Prostate gland (tissue), 2 donors: ENCODE measurements at regions not wholly inside any gene's neighbourhood (a gene's known extent, or its start where the extent isn't known, plus 50 kb on each side); places are given as distances from the start of the nearest gene placed in this dataset.
"Not testable (repeated sequence)": the region's sequence is repeated elsewhere in the genome, so short reads cannot be mapped to it uniquely, and the experiment has no call there.

Source experiments
- DNase-seq: peaks from one replicate; pipeline ENCODE4 v3.0.0-alpha.2; 2019; ENCODE audit warnings: low spot score
- H3K27ac ChIP-seq, 2 donors: fragments of 200-600 bp; sonication (generic); 2 replicates each; pipeline ENCODE4 v1.5.1; 2017 to 2019
- H3K27me3 ChIP-seq: fragments of 200-600 bp; sonication (generic); replicated peaks from 2 replicates; pipeline ENCODE4 v1.5.1; 2019; ENCODE audit not compliant: insufficient read depth
- H3K36me3 ChIP-seq, 2 donors: fragments of 200-600 bp; sonication (generic); 1 replicate in 1 of 2; 2 replicates in 1 of 2; pipeline versions ENCODE4 v1.5.1 to v1.8.1; 2017 to 2019
- H3K4me1 ChIP-seq: fragments of 200-600 bp; sonication (generic); replicated peaks from 2 replicates; pipeline ENCODE4 v1.5.1; 2019
- H3K4me3 ChIP-seq, 2 donors: fragments of 200-600 bp; sonication (generic); 2 replicates each; pipeline ENCODE4 v1.5.1; 2017 to 2019
- H3K9me3 ChIP-seq: fragments of 200-600 bp; sonication (generic); 2 replicates; pipeline ENCODE4 v1.5.1; 2017
- CTCF ChIP-seq, 4 experiments: fragments of 200-600 bp in 2 of 4; fragments of 450-650 bp in 2 of 4; sonication (generic) in 2 of 4; IDR thresholded peaks; 1 replicate in 3 of 4; 2 replicates in 1 of 4; pipeline ENCODE4 v1.5.1; 2016 to 2019; ENCODE audit warnings: antibody characterized with exemption in 4 of 4, mild to moderate bottlenecking in 2 of 4, moderate library complexity in 2 of 4
- POLR2A ChIP-seq: fragments of 450-650 bp; IDR thresholded peaks from one replicate; pipeline ENCODE4 v1.6.1; 2016; ENCODE audit warnings: antibody characterized with exemption, mild to moderate bottlenecking
- POLR2AphosphoS5 ChIP-seq: sonication (generic); formaldehyde crosslinking; IDR thresholded peaks from one replicate; pipeline ENCODE4 v1.6.1; 2017; ENCODE audit warnings: antibody characterized with exemption
- WGBS: methylation state at CpG from one replicate; pipeline ENCODE4 v1.1.5; 2018; 5-methylcytosine and 5-hydroxymethylcytosine counted together
- intact Hi-C: fragments of 100-400 bp; cut with DNase I; formaldehyde crosslinking; loops from one replicate; pipeline ENCODE4 v1.14.2; 2022

DNA sequence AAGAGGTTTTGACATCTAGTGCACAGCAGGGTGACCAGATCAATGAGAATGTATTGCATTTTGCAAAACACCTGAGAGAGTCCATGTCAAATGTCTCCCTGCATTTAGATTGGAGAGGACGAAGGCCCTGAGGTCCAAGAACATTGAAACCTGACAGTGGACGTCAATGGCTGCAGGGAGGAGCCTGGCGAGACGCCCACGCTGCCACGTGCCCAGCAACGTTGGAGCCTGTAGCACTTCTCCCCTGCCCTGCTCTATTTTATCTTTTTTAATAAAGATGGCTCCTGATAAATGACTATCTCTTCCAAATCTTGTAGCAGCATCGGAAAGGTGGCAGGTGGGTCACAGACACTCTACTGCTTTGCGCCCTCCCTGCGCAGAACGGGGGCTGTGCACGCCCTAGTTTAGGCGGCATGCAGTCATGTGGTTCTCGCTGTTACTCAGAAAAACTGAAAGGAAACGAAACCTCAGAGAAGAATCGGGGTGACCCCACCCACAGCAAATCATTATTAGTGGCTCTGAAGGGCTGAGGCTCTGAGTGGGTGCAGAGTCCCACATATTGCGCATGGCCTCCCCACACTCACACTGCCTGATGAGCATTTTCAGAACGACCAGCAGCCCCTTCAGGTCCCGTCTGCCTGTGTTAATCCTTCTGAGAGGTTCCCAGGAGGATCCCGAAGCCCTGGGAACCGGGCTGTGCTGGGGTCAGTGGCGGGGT, 62.5 kb upstream of the TAMM41 start:
- WGBS, result 78% methylated on average over 20 of the region's 22 CpGs
- TF ChIP-seq POLR2AphosphoS5 (no peak), POLR2A (no peak)
- H3K27ac ChIP-seq, result no peak overlapping the region
- no peaks in the 10 kb centered on the region for H3K36me3 ChIP-seq
- H3K9me3 ChIP-seq, result no peaks in the 10 kb centered on the region
- intact Hi-C loops, result no loop called here
- no peak for DNase-seq
- H3K4me1 ChIP-seq, result no peaks in the 10 kb centered on the region
- H3K4me3 ChIP-seq, result no peak overlapping the region
- H3K27me3 ChIP-seq, result no peaks in the 10 kb centered on the region

- no peak overlapping the region for H3K27ac ChIP-seq
- no peak for DNase-seq
- no peaks in the 10 kb centered on the region for H3K36me3 ChIP-seq
- no peaks in the 10 kb centered on the region for H3K4me1 ChIP-seq
- 85% methylated on average over 4 of the region's 4 CpGs for WGBS
- H3K4me3 ChIP-seq, result no peak overlapping the region
- H3K27me3 ChIP-seq, result no peaks in the 10 kb centered on the region
- intact Hi-C loops, result no loop called here
- H3K9me3 ChIP-seq, result no peaks in the 10 kb centered on the region
- TF ChIP-seq POLR2AphosphoS5 (no peak), POLR2A (no peak), CTCF (IDR thresholded peaks at IDR 0.05) (no peak)
Measured at GRCh38 chr3:11909726-11910125, 63.0 kb upstream of the TAMM41 start.

GRCh38 chr3:11910216-11910930, 63.7 kb upstream of the TAMM41 start:
- DNase-seq, result not testable (repeated sequence)
- 90% methylated on average over 5 of the region's 5 CpGs for WGBS

DNA sequence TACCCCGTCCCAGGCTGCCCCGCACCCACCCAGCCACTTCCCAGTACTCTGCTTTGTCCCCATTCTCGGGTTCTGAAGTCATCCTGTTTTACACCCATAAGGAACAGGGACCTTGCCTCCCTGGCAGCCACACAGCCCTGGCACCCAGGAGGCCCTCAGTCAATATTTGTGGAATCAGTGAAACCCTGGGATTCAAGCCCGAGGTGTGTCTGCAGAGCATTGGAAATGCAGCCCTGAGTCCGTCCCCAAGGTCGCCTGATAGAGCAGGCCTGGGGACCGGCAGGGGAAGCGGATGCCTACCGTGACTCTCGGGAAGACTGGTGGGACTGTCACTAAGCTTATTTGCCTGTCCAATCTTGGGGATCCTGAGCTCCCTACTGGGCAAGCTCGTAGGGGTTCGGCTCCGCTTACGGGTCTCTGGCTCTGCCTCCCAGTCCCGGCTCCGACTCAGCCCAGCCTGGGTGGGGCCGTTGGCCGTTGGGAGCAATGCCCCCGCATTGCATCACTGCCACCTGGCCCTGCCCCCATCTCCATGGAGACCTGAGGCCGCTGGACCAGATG, 64.4 kb upstream of the TAMM41 start:
- intact Hi-C loops, result no loop called here
- Histone ChIP-seq H3K9me3 (no peaks in the 10 kb centered on the region), H3K36me3 (no peaks in the 10 kb centered on the region), H3K4me1 (no peaks in the 10 kb centered on the region), H3K27me3 (no peaks in the 10 kb centered on the region), H3K27ac (no peak overlapping the region), H3K4me3 (no peak overlapping the region)
- WGBS, result 60% methylated on average over 20 of the region's 20 CpGs
- no peak for TF ChIP-seq POLR2AphosphoS5
- no peak for TF ChIP-seq CTCF (IDR thresholded peaks at IDR 0.05)
- TF ChIP-seq POLR2A, result no peak
- no peak for DNase-seq

More at GRCh38 chr3:11910216-11910930, 63.7 kb upstream of the TAMM41 start:
- H3K27ac ChIP-seq, H3K9me3 ChIP-seq, H3K4me1 ChIP-seq, H3K27me3 ChIP-seq, H3K36me3 ChIP-seq, H3K4me3 ChIP-seq, intact Hi-C loops: not testable (repeated sequence)

DNA sequence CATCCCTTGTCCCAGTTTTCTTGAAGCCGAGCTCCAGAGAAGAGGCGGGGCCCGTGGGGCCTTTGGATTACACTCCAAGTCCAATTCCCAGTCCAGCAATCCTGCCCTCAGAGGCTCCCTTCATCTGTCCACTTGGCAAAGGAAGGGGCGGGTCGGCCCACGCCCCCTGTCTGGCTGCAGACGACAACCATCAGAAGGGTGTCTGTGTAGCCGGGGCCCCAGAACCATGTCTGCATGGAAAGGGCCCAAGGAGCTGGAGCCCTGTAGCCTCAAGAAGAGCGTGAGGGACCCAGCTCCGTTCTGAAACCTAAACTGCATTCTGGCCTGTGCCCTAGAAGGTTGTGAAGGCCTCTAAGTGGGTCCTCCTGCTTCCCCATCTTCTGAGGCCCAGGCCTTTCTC, 65.2 kb upstream of the TAMM41 start:
- intact Hi-C loops, H3K27me3 ChIP-seq, DNase-seq: not testable (repeated sequence)

DNA sequence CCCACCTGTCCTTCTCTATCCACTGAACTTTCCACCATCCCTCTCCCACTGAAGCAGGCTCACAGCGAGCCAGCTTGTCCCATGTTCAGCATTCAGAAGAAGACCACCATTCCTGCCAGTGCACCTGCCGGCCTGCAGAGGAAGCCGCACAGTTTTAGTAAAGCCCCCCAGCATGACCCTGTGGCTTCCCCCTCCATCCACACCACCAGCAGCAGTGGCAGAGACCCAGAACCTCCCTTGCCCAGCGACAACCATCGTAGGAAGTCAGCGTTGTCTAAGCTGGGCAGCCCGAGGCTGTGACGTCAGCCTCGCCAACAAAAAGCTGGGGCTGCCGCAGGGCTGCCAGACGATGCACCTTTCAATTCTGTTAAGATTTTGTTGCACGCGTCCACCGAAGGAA, 66.6 kb upstream of the TAMM41 start:
- no peak overlapping the region for H3K27ac ChIP-seq
- intact Hi-C loops, result no loop called here
- DNase-seq, result no peak
- no peaks in the 10 kb centered on the region for H3K27me3 ChIP-seq
- H3K36me3 ChIP-seq, result no peaks in the 10 kb centered on the region
- no peak overlapping the region for H3K4me3 ChIP-seq
- H3K9me3 ChIP-seq, result no peaks in the 10 kb centered on the region
- 90% methylated on average over 14 of the region's 14 CpGs for WGBS
- no peaks in the 10 kb centered on the region for H3K4me1 ChIP-seq
- TF ChIP-seq CTCF (IDR thresholded peaks at IDR 0.05) (no peak), POLR2AphosphoS5 (no peak)

More for the DNA sequence above, 65.2 kb upstream of the TAMM41 start:
- not testable (repeated sequence) for H3K4me3 ChIP-seq, H3K9me3 ChIP-seq, H3K36me3 ChIP-seq, H3K27ac ChIP-seq, H3K4me1 ChIP-seq
- 71% methylated on average over 10 of the region's 10 CpGs for WGBS
